HL-60 (cell line): ENCODE measurements at regions not wholly inside any gene's neighbourhood (a gene's known extent, or its start where the extent isn't known, plus 50 kb on each side); places are given as distances from the start of the nearest gene placed in this dataset.

Experiments used
- DNase-seq, 2 experiments: peaks; one replicate each; pipeline ENCODE4 v3.0.0-alpha.2; 2010 to 2020; ENCODE audit warnings: low read depth in 1 of 2, low spot score in 1 of 2
- H3K27ac ChIP-seq: fragments of 250-450 bp; sonication (Bioruptor Pico); replicated peaks from 2 replicates; pipeline ENCODE4 v1.5.1; 2020; ENCODE audit warnings: mild to moderate bottlenecking, moderate library complexity
- H3K27me3 ChIP-seq: fragments of 250-450 bp; sonication (Bioruptor Pico); 2 replicates; pipeline ENCODE4 v1.5.1; 2021; ENCODE audit warnings: mild to moderate bottlenecking, moderate library complexity; ENCODE audit not compliant: insufficient read depth, poor library complexity, severe bottlenecking
- H3K4me3 ChIP-seq: replicated peaks from 2 replicates; pipeline ENCODE4 v1.5.1; 2011; ENCODE audit warnings: mild to moderate bottlenecking, control low read depth, low read length; ENCODE audit not compliant: insufficient read depth
- GABPA ChIP-seq: IDR thresholded peaks from 2 replicates; pipeline ENCODE4 v1.6.1; 2012; ENCODE audit warnings: low read depth
- POLR2AphosphoS5 ChIP-seq: IDR thresholded peaks from 2 replicates; pipeline ENCODE4 v1.6.1; 2012; ENCODE audit warnings: low read depth
- SPI1 ChIP-seq: IDR thresholded peaks from 2 replicates; pipeline ENCODE4 v1.6.1; 2012; ENCODE audit warnings: low read depth, mild to moderate bottlenecking, borderline replicate concordance
- TF ChIP-seq, protein P1 (sequence below): IDR thresholded peaks from one replicate; pipeline ENCODE4 v1.5.1; 2011; ENCODE audit warnings: low read length, control low read depth, inconsistent platforms; ENCODE audit not compliant: insufficient read depth
- TF ChIP-seq, protein P2 (sequence below): IDR thresholded peaks from 2 replicates; pipeline ENCODE4 v1.6.1; 2012; ENCODE audit warnings: low read depth; ENCODE audit not compliant: insufficient replicate concordance

DNA sequence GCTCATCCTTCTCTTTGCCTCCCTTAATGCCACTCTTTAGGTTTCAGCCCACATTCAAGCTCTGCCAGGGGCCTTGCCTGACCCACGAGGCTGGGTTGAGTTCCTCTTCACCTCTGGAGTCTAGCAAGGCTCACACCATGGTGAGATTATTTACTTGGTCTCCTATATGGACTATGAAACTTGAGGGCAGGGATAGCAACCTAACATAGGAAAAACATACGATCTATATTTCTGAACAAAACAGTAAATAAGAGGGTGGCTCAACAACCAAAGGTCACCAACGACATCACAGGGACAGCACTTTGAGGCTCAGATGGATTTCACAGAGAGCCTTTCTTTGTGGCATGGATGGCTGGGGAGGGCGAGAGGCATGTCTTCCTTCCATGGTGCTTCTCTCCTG lies 197.0 kb downstream of the MAF start:
- Histone ChIP-seq H3K27ac (no peak overlapping the region), H3K27me3 (no peaks in the 10 kb centered on the region), H3K4me3 (no peak overlapping the region)
- no peak for DNase-seq
- TF ChIP-seq SPI1 (no peak), POLR2AphosphoS5 (no peak), GABPA (no peak)
- TF ChIP-seq, protein P1, sequence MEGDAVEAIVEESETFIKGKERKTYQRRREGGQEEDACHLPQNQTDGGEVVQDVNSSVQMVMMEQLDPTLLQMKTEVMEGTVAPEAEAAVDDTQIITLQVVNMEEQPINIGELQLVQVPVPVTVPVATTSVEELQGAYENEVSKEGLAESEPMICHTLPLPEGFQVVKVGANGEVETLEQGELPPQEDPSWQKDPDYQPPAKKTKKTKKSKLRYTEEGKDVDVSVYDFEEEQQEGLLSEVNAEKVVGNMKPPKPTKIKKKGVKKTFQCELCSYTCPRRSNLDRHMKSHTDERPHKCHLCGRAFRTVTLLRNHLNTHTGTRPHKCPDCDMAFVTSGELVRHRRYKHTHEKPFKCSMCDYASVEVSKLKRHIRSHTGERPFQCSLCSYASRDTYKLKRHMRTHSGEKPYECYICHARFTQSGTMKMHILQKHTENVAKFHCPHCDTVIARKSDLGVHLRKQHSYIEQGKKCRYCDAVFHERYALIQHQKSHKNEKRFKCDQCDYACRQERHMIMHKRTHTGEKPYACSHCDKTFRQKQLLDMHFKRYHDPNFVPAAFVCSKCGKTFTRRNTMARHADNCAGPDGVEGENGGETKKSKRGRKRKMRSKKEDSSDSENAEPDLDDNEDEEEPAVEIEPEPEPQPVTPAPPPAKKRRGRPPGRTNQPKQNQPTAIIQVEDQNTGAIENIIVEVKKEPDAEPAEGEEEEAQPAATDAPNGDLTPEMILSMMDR, result no peak

DNA sequence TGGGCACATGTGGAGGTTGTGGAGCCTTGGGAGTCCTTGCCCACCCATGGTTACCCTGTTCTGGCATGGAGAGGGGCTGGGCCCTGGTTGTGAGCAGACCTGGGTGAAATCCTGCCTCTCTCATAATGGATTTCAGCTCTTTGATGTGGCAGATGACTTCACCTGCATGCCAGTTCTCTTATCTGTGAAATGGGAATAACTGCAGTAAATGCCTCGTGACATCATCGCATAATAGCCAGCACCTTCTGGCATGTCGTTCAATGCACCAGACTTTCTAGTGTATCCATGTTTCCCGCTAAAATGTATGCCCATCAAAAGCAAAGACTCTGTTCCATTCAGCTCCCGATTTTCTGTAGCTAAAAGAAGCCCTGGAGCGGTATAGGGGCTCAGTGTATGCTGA lies 197.6 kb downstream of the MAF start:
- TF ChIP-seq POLR2AphosphoS5 (no peak), GABPA (no peak), SPI1 (no peak)
- TF ChIP-seq, protein P1, result no peak
- TF ChIP-seq, protein P2, sequence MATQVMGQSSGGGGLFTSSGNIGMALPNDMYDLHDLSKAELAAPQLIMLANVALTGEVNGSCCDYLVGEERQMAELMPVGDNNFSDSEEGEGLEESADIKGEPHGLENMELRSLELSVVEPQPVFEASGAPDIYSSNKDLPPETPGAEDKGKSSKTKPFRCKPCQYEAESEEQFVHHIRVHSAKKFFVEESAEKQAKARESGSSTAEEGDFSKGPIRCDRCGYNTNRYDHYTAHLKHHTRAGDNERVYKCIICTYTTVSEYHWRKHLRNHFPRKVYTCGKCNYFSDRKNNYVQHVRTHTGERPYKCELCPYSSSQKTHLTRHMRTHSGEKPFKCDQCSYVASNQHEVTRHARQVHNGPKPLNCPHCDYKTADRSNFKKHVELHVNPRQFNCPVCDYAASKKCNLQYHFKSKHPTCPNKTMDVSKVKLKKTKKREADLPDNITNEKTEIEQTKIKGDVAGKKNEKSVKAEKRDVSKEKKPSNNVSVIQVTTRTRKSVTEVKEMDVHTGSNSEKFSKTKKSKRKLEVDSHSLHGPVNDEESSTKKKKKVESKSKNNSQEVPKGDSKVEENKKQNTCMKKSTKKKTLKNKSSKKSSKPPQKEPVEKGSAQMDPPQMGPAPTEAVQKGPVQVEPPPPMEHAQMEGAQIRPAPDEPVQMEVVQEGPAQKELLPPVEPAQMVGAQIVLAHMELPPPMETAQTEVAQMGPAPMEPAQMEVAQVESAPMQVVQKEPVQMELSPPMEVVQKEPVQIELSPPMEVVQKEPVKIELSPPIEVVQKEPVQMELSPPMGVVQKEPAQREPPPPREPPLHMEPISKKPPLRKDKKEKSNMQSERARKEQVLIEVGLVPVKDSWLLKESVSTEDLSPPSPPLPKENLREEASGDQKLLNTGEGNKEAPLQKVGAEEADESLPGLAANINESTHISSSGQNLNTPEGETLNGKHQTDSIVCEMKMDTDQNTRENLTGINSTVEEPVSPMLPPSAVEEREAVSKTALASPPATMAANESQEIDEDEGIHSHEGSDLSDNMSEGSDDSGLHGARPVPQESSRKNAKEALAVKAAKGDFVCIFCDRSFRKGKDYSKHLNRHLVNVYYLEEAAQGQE, result no peak
- DNase-seq, result no peak
- no peaks in the 10 kb centered on the region for H3K27me3 ChIP-seq
- no peak overlapping the region for H3K4me3 ChIP-seq
- no peak overlapping the region for H3K27ac ChIP-seq

DNA sequence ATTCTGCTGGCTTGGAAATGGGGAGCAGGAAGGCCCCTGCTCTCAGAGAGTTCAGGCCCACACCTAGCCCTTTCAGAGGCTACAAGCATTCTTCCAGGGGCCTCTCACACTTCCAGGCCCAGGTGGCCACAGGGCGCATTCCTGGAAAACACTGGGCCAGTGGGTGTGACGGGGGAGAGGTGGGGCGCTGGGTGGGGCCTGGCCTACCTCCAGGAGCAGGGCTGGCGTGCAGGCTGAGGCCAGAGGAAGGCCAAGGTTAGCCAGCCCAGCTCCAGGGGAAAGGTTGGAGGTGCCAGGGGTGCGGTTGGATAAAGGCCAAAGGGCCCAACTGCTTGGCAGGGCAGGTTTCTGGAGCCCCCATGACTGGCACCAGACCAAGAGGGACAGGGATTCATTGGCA lies 198.2 kb downstream of the MAF start:
- H3K27ac ChIP-seq, result no peak overlapping the region
- no peak for TF ChIP-seq POLR2AphosphoS5
- no peaks in the 10 kb centered on the region for H3K27me3 ChIP-seq

DNA sequence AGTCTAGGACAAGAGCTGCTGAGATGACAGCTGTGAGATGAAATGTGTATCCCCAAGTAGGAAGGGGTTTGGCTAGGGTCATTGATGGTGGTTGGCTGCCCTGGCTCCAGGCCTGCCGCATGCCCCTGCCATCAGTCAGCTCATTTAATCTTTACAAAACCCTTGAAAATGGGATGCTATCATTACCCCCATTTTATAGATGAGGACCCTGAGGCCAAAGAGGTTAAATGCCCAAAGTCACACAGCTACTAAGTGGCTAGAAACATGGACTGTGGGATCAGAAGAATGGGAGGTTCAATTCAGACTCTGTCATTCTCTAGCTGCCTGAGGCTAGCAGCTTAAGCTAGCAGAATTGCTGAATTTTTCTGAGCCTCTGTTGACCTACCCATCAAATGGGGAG lies 198.8 kb downstream of the MAF start:
- H3K27me3 ChIP-seq, result no peaks in the 10 kb centered on the region
- no peak overlapping the region for H3K27ac ChIP-seq
- no peak overlapping the region for H3K4me3 ChIP-seq
- DNase-seq, result no peak
- no peak for TF ChIP-seq GABPA

More for the DNA sequence above, 198.2 kb downstream of the MAF start:
- no peak for DNase-seq
- no peak overlapping the region for H3K4me3 ChIP-seq

DNA sequence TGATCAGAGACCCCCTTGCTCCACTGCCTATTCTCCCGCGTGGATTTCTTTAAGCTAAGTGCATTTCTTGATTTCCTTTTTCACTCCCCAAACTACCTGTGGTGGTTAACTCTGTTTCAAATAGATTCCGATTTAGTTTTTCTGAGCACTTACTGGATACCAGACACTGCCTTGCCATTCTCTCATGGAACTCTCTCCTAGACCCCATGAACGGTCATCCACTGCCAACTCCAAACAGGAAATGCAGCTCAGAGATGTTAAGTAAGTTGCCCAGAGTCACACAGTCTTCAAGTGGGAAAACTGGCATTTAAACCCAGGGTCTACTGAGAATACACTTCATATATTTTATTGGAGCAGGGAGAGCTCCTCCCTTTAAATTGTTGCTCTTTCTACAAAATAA lies 199.4 kb downstream of the MAF start:
- DNase-seq, result no peak
- Histone ChIP-seq H3K4me3 (no peak overlapping the region), H3K27me3 (no peaks in the 10 kb centered on the region), H3K27ac (no peak overlapping the region)
- TF ChIP-seq, protein P2, result no peak
- TF ChIP-seq SPI1, result no peak
- TF ChIP-seq, protein P1, result no peak
- no peak for TF ChIP-seq POLR2AphosphoS5
- TF ChIP-seq GABPA, result no peak
